SH-SY5Y (cell line): ENCODE measurements at regions not wholly inside any gene's neighbourhood (a gene's known extent, or its start where the extent isn't known, plus 50 kb on each side); places are given as distances from the start of the nearest gene placed in this dataset.

Experiments
- GATA2 ChIP-seq: IDR thresholded peaks from 2 replicates; pipeline ENCODE4 v1.6.1; 2011; ENCODE audit warnings: mild to moderate bottlenecking, low read depth, low read length
- GATA3 ChIP-seq: IDR thresholded peaks from 2 replicates; pipeline ENCODE4 v1.6.1; 2011; ENCODE audit warnings: low read depth, mild to moderate bottlenecking, low read length, moderate library complexity

DNA sequence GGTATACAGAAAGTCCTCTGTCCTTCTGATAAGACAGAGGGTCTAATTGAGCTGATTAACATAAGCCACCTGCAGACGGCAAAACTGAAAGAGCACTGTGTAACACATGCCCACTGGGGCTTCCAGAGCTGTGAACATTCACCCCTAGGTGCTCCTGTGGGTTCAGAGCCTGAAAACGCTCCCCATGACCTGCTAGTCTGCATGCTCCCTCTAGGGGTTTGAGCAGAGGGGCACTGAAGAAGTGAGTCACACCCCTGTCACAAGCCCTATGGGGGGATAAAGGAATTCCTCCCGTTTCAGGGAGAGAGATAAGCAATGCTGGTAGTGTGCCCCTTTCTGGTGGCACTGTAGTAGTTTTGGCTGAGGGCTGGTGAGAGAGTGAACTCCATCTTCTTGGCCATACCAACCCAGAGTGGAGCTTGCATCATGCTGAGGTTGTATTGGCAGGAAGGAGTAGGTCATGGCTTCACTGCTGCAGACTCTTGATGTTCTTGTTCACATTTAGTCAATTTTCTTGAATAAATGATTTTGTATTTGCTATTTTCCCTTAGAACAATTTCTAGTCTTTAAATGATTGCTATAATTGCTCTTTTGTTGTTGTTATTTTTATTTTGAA lies 637.5 kb upstream of the MAN1A1 start:
- TF ChIP-seq GATA3 (no peak), GATA2 (no peak)
